DOHH2 (cell line): ENCODE measurements at regions not wholly inside any gene's neighbourhood (a gene's known extent, or its start where the extent isn't known, plus 50 kb on each side); places are given as distances from the start of the nearest gene placed in this dataset.

Experiments used
- CTCF ChIP-seq: fragments of 200-600 bp; sonication (generic); IDR thresholded peaks from one replicate; pipeline ENCODE4 v1.5.1; 2014; ENCODE audit warnings: antibody characterized with exemption, mild to moderate bottlenecking, low read depth, low read length; ENCODE audit not compliant: poor library complexity, severe bottlenecking
- EZH2phosphoT487 ChIP-seq: fragments of 200-600 bp; sonication (generic); IDR thresholded peaks from 2 replicates; pipeline ENCODE4 v1.6.1; 2017; ENCODE audit warnings: borderline replicate concordance, mild to moderate bottlenecking, antibody characterized with exemption, low read length, moderate library complexity, mixed read lengths

- TF ChIP-seq CTCF = no peak
- no peak for TF ChIP-seq EZH2phosphoT487
These were observed 650.8 kb downstream of the PLPP3 start for GRCh38 chr1:55928576-55928975.
